NCI-H2107 treated with DMSO at 0.1 percent for 48 hours (cell line): ENCODE measurements at regions not wholly inside any gene's neighbourhood (a gene's known extent, or its start where the extent isn't known, plus 50 kb on each side); places are given as distances from the start of the nearest gene placed in this dataset.
A peak's percentile ranks its signal among the peaks of the same experiment; 100 is the strongest.

Experiments used
- DNase-seq: peaks from one replicate; lab custom pipeline; 2025; ENCODE audit not compliant: unreplicated experiment; lab: John Stamatoyannopoulos, UW

GRCh38 chr6:40724886-40725285, 137.7 kb upstream of the LRFN2 start:
- no peak for DNase-seq

GRCh38 chr6:40723967-40724366, 136.8 kb upstream of the LRFN2 start:
- no peak for DNase-seq

GRCh38 chr6:40722553-40723258, 135.5 kb upstream of the LRFN2 start:
- DNase-seq = no peak

- no peak for DNase-seq
Observed at GRCh38 chr6:40722091-40722490, 134.9 kb upstream of the LRFN2 start.

- DNase-seq = no peak
Observed at GRCh38 chr6:40721271-40721952, 134.2 kb upstream of the LRFN2 start.

- no peak for DNase-seq
Observed at GRCh38 chr6:40720375-40720748, 133.2 kb upstream of the LRFN2 start.

GRCh38 chr6:40719671-40720374, 132.7 kb upstream of the LRFN2 start:
- no peak for DNase-seq

GRCh38 chr6:40718401-40718800, 131.2 kb upstream of the LRFN2 start:
- no peak for DNase-seq

GRCh38 chr6:40717411-40718057, 130.4 kb upstream of the LRFN2 start:
- no peak for DNase-seq

- DNase-seq = no peak
Observed at GRCh38 chr6:40715570-40716403, 128.6 kb upstream of the LRFN2 start.

GRCh38 chr6:40714576-40715564, 127.7 kb upstream of the LRFN2 start:
- DNase-seq = no peak

GRCh38 chr6:40714143-40714542, 127.0 kb upstream of the LRFN2 start:
- DNase-seq = no peak

- no peak for DNase-seq
Observed at GRCh38 chr6:40713002-40713719, 126.0 kb upstream of the LRFN2 start.

GRCh38 chr6:40710626-40711330, 123.6 kb upstream of the LRFN2 start:
- no peak for DNase-seq

- no peak for DNase-seq
Observed at GRCh38 chr6:40708049-40708448, 120.9 kb upstream of the LRFN2 start.

GRCh38 chr6:40706178-40706577, 119.0 kb upstream of the LRFN2 start:
- DNase-seq = peak; percentile 36

- DNase-seq = no peak
Observed at GRCh38 chr6:40705354-40705753, 118.2 kb upstream of the LRFN2 start.

GRCh38 chr6:40701352-40702007, 114.3 kb upstream of the LRFN2 start:
- DNase-seq = no peak
